ENCODE measurements at regions not wholly inside any gene's neighbourhood (a gene's known extent, or its start where the extent isn't known, plus 50 kb on each side); places are given as distances from the start of the nearest gene placed in this dataset.

- Mint-ChIP-seq H3K36me3 (ENCODE audit: insufficient read depth) (no peaks in the 10 kb centered on the region), H3K27me3 (no peaks in the 10 kb centered on the region), H3K4me1 (ENCODE audit: low read depth) (peaks cover 12% of the 10 kb centered on the region), H3K27ac (no peak overlapping the region), H3K4me3 (ENCODE audit: low read depth) (no peak overlapping the region), H3K9me3 (ENCODE audit: low read depth) (no peaks in the 10 kb centered on the region)
- no peak for DNase-seq (ENCODE audit: low spot score, unreplicated experiment)
- no peak for TF ChIP-seq CTCF (IDR thresholded peaks at IDR 0.05; ENCODE audit: unreplicated experiment)
Observed at GRCh38 chr1:117295001-117295400, 72.2 kb upstream of the MAN1A2 start.

GRCh38 chr1:117290890-117291289 lies 76.4 kb upstream of the MAN1A2 start:
- Mint-ChIP-seq H3K36me3 (ENCODE audit: insufficient read depth) (no peaks in the 10 kb centered on the region), H3K4me3 (ENCODE audit: low read depth) (no peak overlapping the region), H3K27ac (no peak overlapping the region), H3K4me1 (ENCODE audit: low read depth) (peaks cover 2% of the 10 kb centered on the region), H3K27me3 (no peaks in the 10 kb centered on the region), H3K9me3 (ENCODE audit: low read depth) (no peaks in the 10 kb centered on the region)
- no peak for TF ChIP-seq CTCF (IDR thresholded peaks at IDR 0.05; ENCODE audit: unreplicated experiment)
- DNase-seq (ENCODE audit: low spot score, unreplicated experiment), result no peak

GRCh38 chr1:117289316-117289870 lies 77.9 kb upstream of the MAN1A2 start:
- DNase-seq (ENCODE audit: low spot score, unreplicated experiment), result no peak
- TF ChIP-seq CTCF (IDR thresholded peaks at IDR 0.05; ENCODE audit: unreplicated experiment), result no peak
- Mint-ChIP-seq H3K4me3 (ENCODE audit: low read depth) (no peak overlapping the region), H3K4me1 (ENCODE audit: low read depth) (peaks cover 3% of the 10 kb centered on the region), H3K36me3 (ENCODE audit: insufficient read depth) (no peaks in the 10 kb centered on the region), H3K9me3 (ENCODE audit: low read depth) (no peaks in the 10 kb centered on the region), H3K27me3 (no peaks in the 10 kb centered on the region), H3K27ac (no peak overlapping the region)

- TF ChIP-seq CTCF (IDR thresholded peaks at IDR 0.05; ENCODE audit: unreplicated experiment), result no peak
- peaks cover 2% of the 10 kb centered on the region for H3K4me1 Mint-ChIP-seq (ENCODE audit: low read depth)
- no peak overlapping the region for H3K4me3 Mint-ChIP-seq (ENCODE audit: low read depth)
- H3K36me3 Mint-ChIP-seq (ENCODE audit: insufficient read depth), result no peaks in the 10 kb centered on the region
- H3K27ac Mint-ChIP-seq, result no peak overlapping the region
- H3K9me3 Mint-ChIP-seq (ENCODE audit: low read depth), result no peaks in the 10 kb centered on the region
- H3K27me3 Mint-ChIP-seq, result no peaks in the 10 kb centered on the region
- DNase-seq (ENCODE audit: low spot score, unreplicated experiment), result no peak
Observed at GRCh38 chr1:117286562-117286961, 75.8 kb upstream of the VTCN1 start.

- no peaks in the 10 kb centered on the region for H3K36me3 Mint-ChIP-seq (ENCODE audit: insufficient read depth)
- H3K4me3 Mint-ChIP-seq (ENCODE audit: low read depth), result no peak overlapping the region
- no peak for DNase-seq (ENCODE audit: low spot score, unreplicated experiment)
Observed at GRCh38 chr1:117286145-117286544, 75.4 kb upstream of the VTCN1 start.

More at GRCh38 chr1:117286145-117286544, 75.4 kb upstream of the VTCN1 start:
- no peak for TF ChIP-seq CTCF (IDR thresholded peaks at IDR 0.05; ENCODE audit: unreplicated experiment)
- H3K27ac Mint-ChIP-seq, result no peak overlapping the region
- no peaks in the 10 kb centered on the region for H3K9me3 Mint-ChIP-seq (ENCODE audit: low read depth)
- H3K27me3 Mint-ChIP-seq, result no peaks in the 10 kb centered on the region
- peaks cover 2% of the 10 kb centered on the region for H3K4me1 Mint-ChIP-seq (ENCODE audit: low read depth)
